ENCODE measurements at regions not wholly inside any gene's neighbourhood (a gene's known extent, or its start where the extent isn't known, plus 50 kb on each side); places are given as distances from the start of the nearest gene placed in this dataset.
"Not testable (repeated sequence)": the region's sequence is repeated elsewhere in the genome, so short reads cannot be mapped to it uniquely, and the experiment has no call there.

- intact Hi-C loops (cut with DNase I; ENCODE audit: low total_unique reads); H3K9me3 ChIP-seq; H3K36me3 ChIP-seq; H3K4me3 ChIP-seq; H3K4me1 ChIP-seq; DNase-seq; H3K27ac ChIP-seq; H3K27me3 ChIP-seq (replicated peaks in 1 of 7): not testable (repeated sequence)
- 63 to 82% (median 68%) methylated on average over 6 of the region's 6 CpGs for WGBS, 5 donors
Measured at GRCh38 chr21:9695759-9696158, 825.6 kb upstream of the TPTE start.

GRCh38 chr21:9697751-9698150 lies 823.6 kb upstream of the TPTE start:
- H3K9me3 ChIP-seq; intact Hi-C loops (cut with DNase I; ENCODE audit: low total_unique reads); H3K36me3 ChIP-seq; H3K4me3 ChIP-seq; H3K4me1 ChIP-seq; H3K27me3 ChIP-seq (replicated peaks in 1 of 7); H3K27ac ChIP-seq; DNase-seq: not testable (repeated sequence)
- 60 to 90% (median 79%) methylated on average over 1 to 3 of the region's 8 CpGs; no CpG with 5 or more reads in 1 of the 5 donors for WGBS, 5 donors

- H3K4me1 ChIP-seq; intact Hi-C loops (cut with DNase I; ENCODE audit: low total_unique reads); H3K4me3 ChIP-seq; DNase-seq; H3K36me3 ChIP-seq; H3K9me3 ChIP-seq; H3K27me3 ChIP-seq (replicated peaks in 1 of 7); H3K27ac ChIP-seq: not testable (repeated sequence)
- 78 to 84% (median 80%) methylated on average over 20 to 40 of the region's 44 CpGs for WGBS, 5 donors
Measured at GRCh38 chr21:9705016-9705415, 816.4 kb upstream of the TPTE start.

- H3K27me3 ChIP-seq (replicated peaks in 1 of 7); H3K4me1 ChIP-seq; H3K9me3 ChIP-seq; H3K27ac ChIP-seq; DNase-seq; H3K36me3 ChIP-seq; H3K4me3 ChIP-seq; intact Hi-C loops (cut with DNase I; ENCODE audit: low total_unique reads): not testable (repeated sequence)
- WGBS, 5 donors = 74 to 82% (median 77%) methylated on average over 19 to 48 of the region's 63 CpGs
Measured at GRCh38 chr21:9705455-9705854, 815.9 kb upstream of the TPTE start.

- H3K27me3 ChIP-seq (replicated peaks in 1 of 7); H3K36me3 ChIP-seq; H3K4me1 ChIP-seq; intact Hi-C loops (cut with DNase I; ENCODE audit: low total_unique reads); H3K27ac ChIP-seq; H3K4me3 ChIP-seq; DNase-seq: not testable (repeated sequence)
- H3K9me3 ChIP-seq = peaks cover 0 to 79% (median 51%) of the 10 kb centered on the region in 8 donors
- 57 to 63% (median 61%) methylated on average over 6 of the region's 6 CpGs for WGBS, 5 donors
Measured at GRCh38 chr21:9724542-9724941, 796.8 kb upstream of the TPTE start.

GRCh38 chr21:9727187-9727586 lies 794.2 kb upstream of the TPTE start:
- H3K27me3 ChIP-seq (replicated peaks in 1 of 7); H3K4me1 ChIP-seq; H3K27ac ChIP-seq; intact Hi-C loops (cut with DNase I; ENCODE audit: low total_unique reads); H3K36me3 ChIP-seq; DNase-seq; H3K4me3 ChIP-seq: not testable (repeated sequence)
- 30 to 44% (median 32%) methylated on average over 3 of the region's 3 CpGs for WGBS, 5 donors
- H3K9me3 ChIP-seq = peaks cover 0 to 84% (median 54%) of the 10 kb centered on the region in 8 donors

- H3K9me3 ChIP-seq = peaks cover 0 to 86% (median 53%) of the 10 kb centered on the region in 8 donors
- H3K4me3 ChIP-seq; H3K27me3 ChIP-seq (replicated peaks in 1 of 7); H3K4me1 ChIP-seq; intact Hi-C loops (cut with DNase I; ENCODE audit: low total_unique reads); H3K36me3 ChIP-seq; H3K27ac ChIP-seq; DNase-seq: not testable (repeated sequence)
- 47 to 60% (median 58%) methylated on average over 5 of the region's 5 CpGs for WGBS, 5 donors
Measured at GRCh38 chr21:9728219-9728992, 793.0 kb upstream of the TPTE start.

GRCh38 chr21:9730866-9731265 lies 790.5 kb upstream of the TPTE start:
- DNase-seq = no peak
- H3K27me3 ChIP-seq (replicated peaks in 1 of 7) = no peaks in the 10 kb centered on the region
- H3K4me3 ChIP-seq = no peak overlapping the region
- peaks cover 0 to 84% (median 56%) of the 10 kb centered on the region in 8 donors for H3K9me3 ChIP-seq
- intact Hi-C loops (cut with DNase I; ENCODE audit: low total_unique reads) = no loop called here
- H3K4me1 ChIP-seq = no peaks in the 10 kb centered on the region
- no peaks in the 10 kb centered on the region for H3K36me3 ChIP-seq
- no peak overlapping the region for H3K27ac ChIP-seq
- WGBS, 5 donors = 64 to 78% (median 69%) methylated on average over 3 of the region's 3 CpGs
- TF ChIP-seq POLR2A (IDR thresholded peaks at IDR 0.05) = no peak
- no peak for TF ChIP-seq POLR2AphosphoS5 (IDR thresholded peaks at IDR 0.05)
- no peak for TF ChIP-seq CTCF (IDR thresholded peaks at IDR 0.05 in 8 of 11, conservative IDR thresholded peaks at IDR 0.05 in 3 of 11)

GRCh38 chr21:9731317-9731716 lies 790.1 kb upstream of the TPTE start:
- 66 to 76% (median 72%) methylated on average over 5 of the region's 5 CpGs for WGBS, 5 donors
- H3K4me3 ChIP-seq; H3K4me1 ChIP-seq; H3K27ac ChIP-seq; intact Hi-C loops (cut with DNase I; ENCODE audit: low total_unique reads); H3K27me3 ChIP-seq (replicated peaks in 1 of 7); DNase-seq; H3K36me3 ChIP-seq: not testable (repeated sequence)
- H3K9me3 ChIP-seq = peaks cover 0 to 86% (median 59%) of the 10 kb centered on the region in 8 donors

- H3K27ac ChIP-seq; H3K4me3 ChIP-seq; DNase-seq; H3K36me3 ChIP-seq; intact Hi-C loops (cut with DNase I; ENCODE audit: low total_unique reads); H3K27me3 ChIP-seq (replicated peaks in 1 of 7); H3K4me1 ChIP-seq: not testable (repeated sequence)
- H3K9me3 ChIP-seq = peaks cover 0 to 86% (median 64%) of the 10 kb centered on the region in 8 donors
- 51 to 70% (median 66%) methylated on average over 3 of the region's 3 CpGs for WGBS, 5 donors
Measured at GRCh38 chr21:9732605-9733004, 788.8 kb upstream of the TPTE start.
